ENCODE measurements at regions not wholly inside any gene's neighbourhood (a gene's known extent, or its start where the extent isn't known, plus 50 kb on each side); places are given as distances from the start of the nearest gene placed in this dataset.

DNA sequence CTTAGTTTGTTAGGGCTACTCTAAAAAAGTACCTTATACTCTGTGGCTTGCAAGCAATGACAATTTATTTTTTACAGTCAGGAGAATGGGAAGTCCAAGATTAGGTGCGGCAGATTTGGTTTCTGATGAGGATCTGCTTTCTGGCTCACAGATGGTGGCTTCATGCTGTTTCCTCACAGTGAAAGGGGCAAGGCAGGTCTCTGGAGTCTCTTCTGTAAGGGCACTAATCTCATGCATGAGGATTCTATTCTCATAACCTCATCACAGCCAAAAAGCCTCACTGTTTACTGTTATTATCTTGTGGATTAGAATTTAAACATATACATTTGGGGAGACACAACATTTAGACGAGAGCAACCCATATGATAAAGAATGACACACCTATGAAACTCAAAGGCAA lies 1957.4 kb upstream of the SEL1L start:
- TF ChIP-seq, protein P1, sequence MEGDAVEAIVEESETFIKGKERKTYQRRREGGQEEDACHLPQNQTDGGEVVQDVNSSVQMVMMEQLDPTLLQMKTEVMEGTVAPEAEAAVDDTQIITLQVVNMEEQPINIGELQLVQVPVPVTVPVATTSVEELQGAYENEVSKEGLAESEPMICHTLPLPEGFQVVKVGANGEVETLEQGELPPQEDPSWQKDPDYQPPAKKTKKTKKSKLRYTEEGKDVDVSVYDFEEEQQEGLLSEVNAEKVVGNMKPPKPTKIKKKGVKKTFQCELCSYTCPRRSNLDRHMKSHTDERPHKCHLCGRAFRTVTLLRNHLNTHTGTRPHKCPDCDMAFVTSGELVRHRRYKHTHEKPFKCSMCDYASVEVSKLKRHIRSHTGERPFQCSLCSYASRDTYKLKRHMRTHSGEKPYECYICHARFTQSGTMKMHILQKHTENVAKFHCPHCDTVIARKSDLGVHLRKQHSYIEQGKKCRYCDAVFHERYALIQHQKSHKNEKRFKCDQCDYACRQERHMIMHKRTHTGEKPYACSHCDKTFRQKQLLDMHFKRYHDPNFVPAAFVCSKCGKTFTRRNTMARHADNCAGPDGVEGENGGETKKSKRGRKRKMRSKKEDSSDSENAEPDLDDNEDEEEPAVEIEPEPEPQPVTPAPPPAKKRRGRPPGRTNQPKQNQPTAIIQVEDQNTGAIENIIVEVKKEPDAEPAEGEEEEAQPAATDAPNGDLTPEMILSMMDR (IDR thresholded peaks at IDR 0.05; ENCODE audit: extremely low read depth in 1 of 2, insufficient read depth in 1 of 2, low read depth in 1 of 2, low read length in 2 of 2), result no peak
- TF ChIP-seq POLR2AphosphoS5 (IDR thresholded peaks at IDR 0.05; ENCODE audit: insufficient read depth, low read depth, low read length) (no peak), POLR2A (IDR thresholded peaks at IDR 0.05; ENCODE audit: low read depth, low read length) (no peak), EZH2 (IDR thresholded peaks at IDR 0.05; ENCODE audit: borderline replicate concordance, low read depth, low read length, severe bottlenecking) (no peak), MYC (IDR thresholded peaks at IDR 0.05; ENCODE audit: low read depth, low read length) (no peak), FOS (IDR thresholded peaks at IDR 0.05; ENCODE audit: borderline replicate concordance, insufficient read depth, low read length) (no peak), GATA2 (IDR thresholded peaks at IDR 0.05; ENCODE audit: insufficient read depth, insufficient read length, low read depth, low read length) (no peak), JUN (IDR thresholded peaks at IDR 0.05; ENCODE audit: borderline replicate concordance, insufficient read depth, insufficient read length, low read depth) (no peak)
- TF ChIP-seq, protein P2, sequence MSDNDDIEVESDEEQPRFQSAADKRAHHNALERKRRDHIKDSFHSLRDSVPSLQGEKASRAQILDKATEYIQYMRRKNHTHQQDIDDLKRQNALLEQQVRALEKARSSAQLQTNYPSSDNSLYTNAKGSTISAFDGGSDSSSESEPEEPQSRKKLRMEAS (IDR thresholded peaks at IDR 0.05; ENCODE audit: insufficient read depth, insufficient read length), result no peak
